ENCODE measurements at regions not wholly inside any gene's neighbourhood (a gene's known extent, or its start where the extent isn't known, plus 50 kb on each side); places are given as distances from the start of the nearest gene placed in this dataset.

DNA sequence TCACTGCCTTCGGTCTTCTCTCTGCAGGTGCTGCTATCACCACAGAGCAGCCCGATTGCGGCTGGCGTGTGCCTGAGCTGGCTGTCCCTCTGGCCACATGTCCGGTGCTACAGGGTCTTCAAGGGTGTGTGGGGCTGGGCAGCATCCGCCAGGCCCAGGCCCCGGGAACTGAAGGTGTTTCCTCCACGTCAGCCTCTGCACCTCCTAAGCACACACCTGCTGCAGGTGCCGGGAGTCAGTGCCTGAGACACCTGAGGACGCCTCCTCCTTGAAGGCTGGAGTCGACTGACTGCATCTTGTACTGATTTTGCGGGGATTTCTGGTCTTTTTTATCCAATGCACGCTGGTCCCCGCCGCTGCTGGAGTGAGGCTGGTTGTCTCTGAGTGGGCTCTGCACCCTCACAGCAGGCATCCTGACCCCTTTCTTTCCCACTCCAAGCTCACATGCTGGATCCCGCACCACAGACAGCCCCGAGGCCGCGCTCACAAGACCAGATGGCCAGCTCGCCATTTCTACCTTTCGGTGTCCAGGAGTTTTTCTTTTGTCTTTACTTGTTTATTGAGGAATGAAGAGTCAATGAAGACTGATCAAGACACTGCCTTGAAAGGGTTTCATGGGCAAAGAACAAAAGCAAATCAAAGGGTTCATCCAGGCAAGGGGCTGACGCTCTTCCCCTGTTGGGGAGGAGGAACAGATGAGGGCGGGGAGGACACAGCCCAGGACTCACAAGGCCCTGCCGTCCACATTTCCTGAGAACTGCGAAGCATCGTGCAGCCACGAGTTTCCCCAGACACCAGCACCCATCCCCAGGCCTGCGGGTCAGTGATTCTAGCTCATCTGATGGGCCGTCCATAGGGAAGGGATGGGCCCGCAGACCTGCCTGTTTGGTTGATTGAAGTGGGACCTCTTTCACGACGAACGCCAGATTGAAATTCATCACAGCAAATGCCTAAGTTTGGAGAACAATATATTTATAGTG lies 203.8 kb upstream of the SOX1 start:
- POLR2A ChIA-PET, result no interaction called here
- Histone ChIP-seq H3K4me3 (no peak overlapping the region), H3K4me2 (no peak overlapping the region), H3K27ac (no peak overlapping the region), H3K4me1 (no peaks in the 10 kb centered on the region), H3K9me3 (no peaks in the 10 kb centered on the region)
- no peak for FAIRE-seq
- DNase-seq (ENCODE audit: low read depth in 1 of 2, low spot score in 1 of 2), result no peak
- ATAC-seq, result no peak
- 38% methylated on average over 28 of the region's 33 CpGs for WGBS (ENCODE audit: missing lambda C conversion rate)
- TF ChIP-seq ZC3H11A (IDR thresholded peaks at IDR 0.05) (no peak), RCOR1 (IDR thresholded peaks at IDR 0.05; ENCODE audit: low read depth, low read length) (no peak), MAFK (IDR thresholded peaks at IDR 0.05; ENCODE audit: partially characterized antibody) (no peak), TFCP2L1 (CRISPR knock-in tag; IDR thresholded peaks at IDR 0.05) (no peak)
- TF ChIP-seq, protein P1, sequence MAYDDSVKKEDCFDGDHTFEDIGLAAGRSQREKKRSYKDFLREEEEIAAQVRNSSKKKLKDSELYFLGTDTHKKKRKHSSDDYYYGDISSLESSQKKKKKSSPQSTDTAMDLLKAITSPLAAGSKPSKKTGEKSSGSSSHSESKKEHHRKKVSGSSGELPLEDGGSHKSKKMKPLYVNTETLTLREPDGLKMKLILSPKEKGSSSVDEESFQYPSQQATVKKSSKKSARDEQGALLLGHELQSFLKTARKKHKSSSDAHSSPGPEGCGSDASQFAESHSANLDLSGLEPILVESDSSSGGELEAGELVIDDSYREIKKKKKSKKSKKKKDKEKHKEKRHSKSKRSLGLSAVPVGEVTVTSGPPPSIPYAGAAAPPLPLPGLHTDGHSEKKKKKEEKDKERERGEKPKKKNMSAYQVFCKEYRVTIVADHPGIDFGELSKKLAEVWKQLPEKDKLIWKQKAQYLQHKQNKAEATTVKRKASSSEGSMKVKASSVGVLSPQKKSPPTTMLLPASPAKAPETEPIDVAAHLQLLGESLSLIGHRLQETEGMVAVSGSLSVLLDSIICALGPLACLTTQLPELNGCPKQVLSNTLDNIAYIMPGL (CRISPR knock-in tag; IDR thresholded peaks at IDR 0.05; ENCODE audit: borderline replicate concordance), result no peak
- CTCF ChIA-PET, result no interaction called here

DNA sequence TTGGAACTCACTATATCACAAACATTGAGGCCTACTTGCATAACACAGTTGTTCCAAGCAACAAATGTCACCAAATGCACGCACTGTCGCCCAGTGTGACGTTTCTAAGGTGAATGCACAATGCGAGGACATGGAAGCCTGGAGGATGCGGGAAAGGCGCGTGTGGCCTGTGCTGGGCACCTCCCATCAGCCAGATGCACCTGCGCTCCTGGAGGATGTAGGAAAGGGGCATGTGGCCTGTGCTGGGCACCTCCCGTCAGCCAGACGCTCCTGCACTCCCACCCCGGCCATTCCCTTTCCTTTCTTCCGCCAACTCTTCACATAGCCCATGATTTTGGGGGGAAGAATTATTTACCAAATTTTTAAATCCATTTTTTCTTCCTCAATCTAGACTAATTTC lies 202.4 kb upstream of the SOX1 start:
- DNase-seq (ENCODE audit: low read depth in 1 of 2, low spot score in 1 of 2) (no peak), FAIRE-seq (no peak), ATAC-seq (no peak)
- 26% methylated on average over 12 of the region's 12 CpGs for WGBS (ENCODE audit: missing lambda C conversion rate)
- ChIA-PET POLR2A (no interaction called here), CTCF (no interaction called here)
- Histone ChIP-seq H3K9me3 (no peaks in the 10 kb centered on the region), H3K27ac (no peak overlapping the region), H3K4me2 (no peak overlapping the region), H3K4me3 (no peak overlapping the region), H3K4me1 (no peaks in the 10 kb centered on the region)
- TF ChIP-seq HDAC2 (IDR thresholded peaks at IDR 0.05) (no peak), KDM1A (IDR thresholded peaks at IDR 0.05; ENCODE audit: low read depth) (no peak), CBX2 (IDR thresholded peaks at IDR 0.05; ENCODE audit: borderline replicate concordance, low read depth) (no peak), HOXB13 (CRISPR knock-in tag; IDR thresholded peaks at IDR 0.05; ENCODE audit: low read depth) (no peak), ZC3H11A (IDR thresholded peaks at IDR 0.05) (no peak)
- TF ChIP-seq, protein P2, sequence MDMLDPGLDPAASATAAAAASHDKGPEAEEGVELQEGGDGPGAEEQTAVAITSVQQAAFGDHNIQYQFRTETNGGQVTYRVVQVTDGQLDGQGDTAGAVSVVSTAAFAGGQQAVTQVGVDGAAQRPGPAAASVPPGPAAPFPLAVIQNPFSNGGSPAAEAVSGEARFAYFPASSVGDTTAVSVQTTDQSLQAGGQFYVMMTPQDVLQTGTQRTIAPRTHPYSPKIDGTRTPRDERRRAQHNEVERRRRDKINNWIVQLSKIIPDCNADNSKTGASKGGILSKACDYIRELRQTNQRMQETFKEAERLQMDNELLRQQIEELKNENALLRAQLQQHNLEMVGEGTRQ (IDR thresholded peaks at IDR 0.05), result no peak
- TF ChIP-seq, protein P3, sequence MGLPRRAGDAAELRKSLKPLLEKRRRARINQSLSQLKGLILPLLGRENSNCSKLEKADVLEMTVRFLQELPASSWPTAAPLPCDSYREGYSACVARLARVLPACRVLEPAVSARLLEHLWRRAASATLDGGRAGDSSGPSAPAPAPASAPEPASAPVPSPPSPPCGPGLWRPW (IDR thresholded peaks at IDR 0.05), result no peak

DNA sequence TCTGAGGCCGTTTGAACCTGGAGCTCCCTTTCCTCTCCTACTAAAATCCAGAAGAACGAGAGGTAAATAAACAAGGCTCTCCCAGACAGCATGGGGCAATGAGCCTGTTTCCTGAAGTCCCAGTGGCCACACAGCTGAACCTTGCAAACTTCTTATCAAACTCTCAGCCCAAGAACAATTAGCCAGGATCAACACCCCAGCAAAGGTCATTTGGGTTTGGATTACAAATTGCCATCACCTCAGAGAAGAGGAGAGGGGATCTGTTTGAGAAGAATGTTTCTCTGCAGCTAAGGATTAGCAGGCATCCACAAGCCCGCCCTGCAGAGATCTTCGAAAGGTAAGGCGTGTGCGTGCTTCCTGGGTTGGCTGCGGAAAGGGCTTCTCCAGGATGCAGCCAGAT lies 201.9 kb upstream of the SOX1 start:
- ChIA-PET POLR2A (no interaction called here), CTCF (no interaction called here)
- Histone ChIP-seq H3K27ac (no peak overlapping the region), H3K9me3 (no peaks in the 10 kb centered on the region), H3K4me2 (no peak overlapping the region), H3K4me3 (no peak overlapping the region), H3K4me1 (no peaks in the 10 kb centered on the region)
- TF ChIP-seq NR3C1 (IDR thresholded peaks at IDR 0.05) (no peak), HOXB5 (CRISPR knock-in tag; IDR thresholded peaks at IDR 0.05) (no peak), JUNB (IDR thresholded peaks at IDR 0.05) (no peak), NFE2L2 (conservative IDR thresholded peaks at IDR 0.05; ENCODE audit: low read length) (no peak), TP53 (CRISPR knock-in tag; IDR thresholded peaks at IDR 0.05) (no peak), SREBF2 (IDR thresholded peaks at IDR 0.05) (no peak), EP300 (IDR thresholded peaks at IDR 0.05) (no peak), JUN (IDR thresholded peaks at IDR 0.05) (no peak)
- TF ChIP-seq, protein P4, sequence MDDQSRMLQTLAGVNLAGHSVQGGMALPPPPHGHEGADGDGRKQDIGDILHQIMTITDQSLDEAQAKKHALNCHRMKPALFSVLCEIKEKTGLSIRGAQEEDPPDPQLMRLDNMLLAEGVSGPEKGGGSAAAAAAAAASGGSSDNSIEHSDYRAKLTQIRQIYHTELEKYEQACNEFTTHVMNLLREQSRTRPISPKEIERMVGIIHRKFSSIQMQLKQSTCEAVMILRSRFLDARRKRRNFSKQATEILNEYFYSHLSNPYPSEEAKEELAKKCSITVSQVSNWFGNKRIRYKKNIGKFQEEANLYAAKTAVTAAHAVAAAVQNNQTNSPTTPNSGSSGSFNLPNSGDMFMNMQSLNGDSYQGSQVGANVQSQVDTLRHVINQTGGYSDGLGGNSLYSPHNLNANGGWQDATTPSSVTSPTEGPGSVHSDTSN (IDR thresholded peaks at IDR 0.05), result no peak
- TF ChIP-seq, protein P5, sequence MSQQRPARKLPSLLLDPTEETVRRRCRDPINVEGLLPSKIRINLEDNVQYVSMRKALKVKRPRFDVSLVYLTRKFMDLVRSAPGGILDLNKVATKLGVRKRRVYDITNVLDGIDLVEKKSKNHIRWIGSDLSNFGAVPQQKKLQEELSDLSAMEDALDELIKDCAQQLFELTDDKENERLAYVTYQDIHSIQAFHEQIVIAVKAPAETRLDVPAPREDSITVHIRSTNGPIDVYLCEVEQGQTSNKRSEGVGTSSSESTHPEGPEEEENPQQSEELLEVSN (IDR thresholded peaks at IDR 0.05; ENCODE audit: borderline replicate concordance, low read depth), result no peak
- TF ChIP-seq, protein P6, sequence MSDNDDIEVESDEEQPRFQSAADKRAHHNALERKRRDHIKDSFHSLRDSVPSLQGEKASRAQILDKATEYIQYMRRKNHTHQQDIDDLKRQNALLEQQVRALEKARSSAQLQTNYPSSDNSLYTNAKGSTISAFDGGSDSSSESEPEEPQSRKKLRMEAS (IDR thresholded peaks at IDR 0.05), result no peak
- TF ChIP-seq, protein P7, sequence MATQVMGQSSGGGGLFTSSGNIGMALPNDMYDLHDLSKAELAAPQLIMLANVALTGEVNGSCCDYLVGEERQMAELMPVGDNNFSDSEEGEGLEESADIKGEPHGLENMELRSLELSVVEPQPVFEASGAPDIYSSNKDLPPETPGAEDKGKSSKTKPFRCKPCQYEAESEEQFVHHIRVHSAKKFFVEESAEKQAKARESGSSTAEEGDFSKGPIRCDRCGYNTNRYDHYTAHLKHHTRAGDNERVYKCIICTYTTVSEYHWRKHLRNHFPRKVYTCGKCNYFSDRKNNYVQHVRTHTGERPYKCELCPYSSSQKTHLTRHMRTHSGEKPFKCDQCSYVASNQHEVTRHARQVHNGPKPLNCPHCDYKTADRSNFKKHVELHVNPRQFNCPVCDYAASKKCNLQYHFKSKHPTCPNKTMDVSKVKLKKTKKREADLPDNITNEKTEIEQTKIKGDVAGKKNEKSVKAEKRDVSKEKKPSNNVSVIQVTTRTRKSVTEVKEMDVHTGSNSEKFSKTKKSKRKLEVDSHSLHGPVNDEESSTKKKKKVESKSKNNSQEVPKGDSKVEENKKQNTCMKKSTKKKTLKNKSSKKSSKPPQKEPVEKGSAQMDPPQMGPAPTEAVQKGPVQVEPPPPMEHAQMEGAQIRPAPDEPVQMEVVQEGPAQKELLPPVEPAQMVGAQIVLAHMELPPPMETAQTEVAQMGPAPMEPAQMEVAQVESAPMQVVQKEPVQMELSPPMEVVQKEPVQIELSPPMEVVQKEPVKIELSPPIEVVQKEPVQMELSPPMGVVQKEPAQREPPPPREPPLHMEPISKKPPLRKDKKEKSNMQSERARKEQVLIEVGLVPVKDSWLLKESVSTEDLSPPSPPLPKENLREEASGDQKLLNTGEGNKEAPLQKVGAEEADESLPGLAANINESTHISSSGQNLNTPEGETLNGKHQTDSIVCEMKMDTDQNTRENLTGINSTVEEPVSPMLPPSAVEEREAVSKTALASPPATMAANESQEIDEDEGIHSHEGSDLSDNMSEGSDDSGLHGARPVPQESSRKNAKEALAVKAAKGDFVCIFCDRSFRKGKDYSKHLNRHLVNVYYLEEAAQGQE (IDR thresholded peaks at IDR 0.05), result no peak
- DNase-seq (ENCODE audit: low read depth in 1 of 2, low spot score in 1 of 2) (no peak), ATAC-seq (no peak), FAIRE-seq (no peak)
- WGBS (ENCODE audit: missing lambda C conversion rate), result 50% methylated on average over 7 of the region's 7 CpGs

Data from A549 (cell line).